ENCODE measurements at regions not wholly inside any gene's neighbourhood (a gene's known extent, or its start where the extent isn't known, plus 50 kb on each side); places are given as distances from the start of the nearest gene placed in this dataset.

GRCh38 chr2:177161741-177162460 is 50.7 kb upstream of the HNRNPA3 start:
- DNase-seq: no peak
